ENCODE measurements at regions not wholly inside any gene's neighbourhood (a gene's known extent, or its start where the extent isn't known, plus 50 kb on each side); places are given as distances from the start of the nearest gene placed in this dataset.
A peak's percentile ranks its signal among the peaks of the same experiment; 100 is the strongest.

DNA sequence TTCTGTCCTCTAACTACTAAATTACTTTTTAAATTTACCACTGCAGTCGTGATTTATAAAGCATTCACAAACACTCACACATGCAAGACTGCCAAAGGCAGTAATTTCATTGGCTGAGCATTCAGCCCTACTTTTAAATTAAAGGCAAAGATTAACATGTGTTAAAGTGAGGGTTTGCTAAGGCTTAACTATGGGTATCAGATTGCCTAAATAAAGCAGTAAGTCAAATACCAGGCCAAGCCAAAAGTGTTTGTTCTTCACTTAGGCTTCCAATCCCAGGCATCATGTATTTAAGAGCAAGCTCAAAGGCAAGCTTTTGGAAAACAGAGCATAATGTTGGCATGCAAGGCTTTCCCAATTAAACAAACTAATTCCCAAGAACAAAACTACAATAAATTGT, 187.3 kb downstream of the SUCNR1 start:
- FAIRE-seq = no peak
- no peak for DNase-seq (ENCODE audit: insufficient read length, low spot score)

GRCh38 chr3:152061296-152061695, 187.9 kb downstream of the SUCNR1 start:
- FAIRE-seq (no peak), DNase-seq (ENCODE audit: insufficient read length, low spot score) (no peak)
- TF ChIP-seq PAX5 (IDR thresholded peaks at IDR 0.05; ENCODE audit: insufficient read depth, low read length, severe bottlenecking) (no peak), POLR2A (IDR thresholded peaks at IDR 0.05; ENCODE audit: low read depth, low read length) (no peak), POU2F2 (IDR thresholded peaks at IDR 0.05; ENCODE audit: low read depth, low read length) (no peak), POLR2AphosphoS5 (IDR thresholded peaks at IDR 0.05; ENCODE audit: low read depth, low read length) (no peak), TAF1 (IDR thresholded peaks at IDR 0.05; ENCODE audit: low read depth, low read length) (no peak), SPI1 (IDR thresholded peaks at IDR 0.05; ENCODE audit: low read depth, low read length) (no peak)

More for the DNA sequence above, 187.3 kb downstream of the SUCNR1 start:
- TF ChIP-seq POU2F2 (IDR thresholded peaks at IDR 0.05; ENCODE audit: low read depth, low read length) = no peak
- no peak for TF ChIP-seq PAX5 (IDR thresholded peaks at IDR 0.05; ENCODE audit: insufficient read depth, low read length, severe bottlenecking)
- TF ChIP-seq TAF1 (IDR thresholded peaks at IDR 0.05; ENCODE audit: low read depth, low read length) = no peak
- no peak for TF ChIP-seq POLR2A (IDR thresholded peaks at IDR 0.05; ENCODE audit: low read depth, low read length)
- no peak for TF ChIP-seq POLR2AphosphoS5 (IDR thresholded peaks at IDR 0.05; ENCODE audit: low read depth, low read length)
- TF ChIP-seq SPI1 (IDR thresholded peaks at IDR 0.05; ENCODE audit: low read depth, low read length) = no peak

GRCh38 chr3:152069871-152070270, 196.4 kb downstream of the SUCNR1 start:
- FAIRE-seq (no peak), DNase-seq (ENCODE audit: insufficient read length, low spot score) (no peak)
- no peak for TF ChIP-seq POLR2AphosphoS5 (IDR thresholded peaks at IDR 0.05; ENCODE audit: low read depth, low read length)
- TF ChIP-seq POU2F2 (IDR thresholded peaks at IDR 0.05; ENCODE audit: low read depth, low read length) = no peak
- no peak for TF ChIP-seq POLR2A (IDR thresholded peaks at IDR 0.05; ENCODE audit: low read depth, low read length)
- no peak for TF ChIP-seq SPI1 (IDR thresholded peaks at IDR 0.05; ENCODE audit: low read depth, low read length)
- no peak for TF ChIP-seq PAX5 (IDR thresholded peaks at IDR 0.05; ENCODE audit: insufficient read depth, low read length, severe bottlenecking)
- no peak for TF ChIP-seq TAF1 (IDR thresholded peaks at IDR 0.05; ENCODE audit: low read depth, low read length)

GRCh38 chr3:152071315-152071714, 197.4 kb upstream of the MBNL1 start:
- peak; percentile 28 for FAIRE-seq
- TF ChIP-seq SPI1 (IDR thresholded peaks at IDR 0.05; ENCODE audit: low read depth, low read length) (no peak), POLR2AphosphoS5 (IDR thresholded peaks at IDR 0.05; ENCODE audit: low read depth, low read length) (no peak), POLR2A (IDR thresholded peaks at IDR 0.05; ENCODE audit: low read depth, low read length) (no peak), TAF1 (IDR thresholded peaks at IDR 0.05; ENCODE audit: low read depth, low read length) (no peak), PAX5 (IDR thresholded peaks at IDR 0.05; ENCODE audit: insufficient read depth, low read length, severe bottlenecking) (no peak), POU2F2 (IDR thresholded peaks at IDR 0.05; ENCODE audit: low read depth, low read length) (no peak)
- no peak for DNase-seq (ENCODE audit: insufficient read length, low spot score)

DNA sequence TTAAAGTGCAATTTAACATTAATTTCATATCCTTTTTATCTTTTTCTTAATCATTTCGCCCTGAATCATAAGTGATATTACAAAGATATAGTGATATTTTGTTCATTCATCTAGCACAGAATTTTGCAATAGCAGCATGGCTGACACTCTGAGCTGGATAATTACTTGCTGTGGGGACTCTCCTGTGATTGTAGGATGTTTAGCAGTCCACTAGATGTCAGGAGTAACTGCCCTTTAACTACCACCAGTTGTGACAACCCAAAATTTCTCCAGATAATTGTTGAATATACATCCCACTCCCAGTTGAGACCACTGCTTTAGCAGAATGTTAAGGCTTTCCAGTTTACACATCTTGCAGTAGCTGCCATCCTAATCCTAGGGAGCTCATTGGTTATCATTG, 196.8 kb upstream of the MBNL1 start:
- DNase-seq (ENCODE audit: insufficient read length, low spot score) (no peak), FAIRE-seq (peak; percentile 66)
- TF ChIP-seq SPI1 (IDR thresholded peaks at IDR 0.05; ENCODE audit: low read depth, low read length) (no peak), POU2F2 (IDR thresholded peaks at IDR 0.05; ENCODE audit: low read depth, low read length) (no peak), TAF1 (IDR thresholded peaks at IDR 0.05; ENCODE audit: low read depth, low read length) (no peak), POLR2A (IDR thresholded peaks at IDR 0.05; ENCODE audit: low read depth, low read length) (no peak), POLR2AphosphoS5 (IDR thresholded peaks at IDR 0.05; ENCODE audit: low read depth, low read length) (no peak), PAX5 (IDR thresholded peaks at IDR 0.05; ENCODE audit: insufficient read depth, low read length, severe bottlenecking) (no peak)

DNA sequence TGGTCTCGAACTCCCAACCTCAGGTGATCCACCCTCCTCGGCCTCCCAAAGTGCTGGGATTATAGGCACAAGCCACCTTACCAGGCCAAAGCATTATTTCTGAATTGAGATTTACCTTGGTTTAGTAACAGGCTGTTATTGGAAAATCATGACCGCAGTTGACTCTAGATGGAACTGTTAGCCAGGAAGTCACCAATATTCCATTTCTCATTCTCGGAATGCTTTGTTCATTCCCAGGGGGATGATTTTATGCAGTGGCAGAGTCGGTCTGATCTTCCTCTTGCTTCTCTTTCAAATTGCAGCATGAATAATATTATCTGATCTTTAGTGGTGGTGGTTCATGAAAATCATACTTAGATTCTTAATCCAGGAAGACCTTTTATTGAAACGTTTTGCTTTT, 195.5 kb upstream of the MBNL1 start:
- DNase-seq (ENCODE audit: insufficient read length, low spot score) (no peak), FAIRE-seq (no peak)
- no peak for TF ChIP-seq POU2F2 (IDR thresholded peaks at IDR 0.05; ENCODE audit: low read depth, low read length)

DNA sequence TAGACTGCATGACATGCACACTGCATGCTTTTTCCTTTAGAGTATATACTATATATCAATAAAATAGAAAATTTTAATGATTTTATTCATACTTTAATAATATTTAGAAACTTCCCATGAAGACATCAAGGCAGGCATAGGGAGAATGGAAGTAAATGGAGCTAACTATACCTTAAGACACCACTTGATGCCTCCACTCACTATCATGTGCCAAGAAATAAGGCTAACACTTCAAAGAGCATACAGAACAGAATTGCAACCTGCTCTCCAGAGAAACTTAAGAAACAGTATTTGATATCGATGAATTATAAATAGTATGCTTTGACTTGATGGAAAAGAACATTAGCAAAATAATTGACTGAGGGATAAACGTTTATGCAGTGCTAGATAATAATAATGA, 192.6 kb upstream of the MBNL1 start:
- DNase-seq (ENCODE audit: insufficient read length, low spot score) (no peak), FAIRE-seq (no peak)
- TF ChIP-seq TAF1 (IDR thresholded peaks at IDR 0.05; ENCODE audit: low read depth, low read length) (no peak), POLR2AphosphoS5 (IDR thresholded peaks at IDR 0.05; ENCODE audit: low read depth, low read length) (no peak), POU2F2 (IDR thresholded peaks at IDR 0.05; ENCODE audit: low read depth, low read length) (no peak), SPI1 (IDR thresholded peaks at IDR 0.05; ENCODE audit: low read depth, low read length) (no peak), PAX5 (IDR thresholded peaks at IDR 0.05; ENCODE audit: insufficient read depth, low read length, severe bottlenecking) (no peak), POLR2A (IDR thresholded peaks at IDR 0.05; ENCODE audit: low read depth, low read length) (no peak)

GRCh38 chr3:152079980-152080379, 188.7 kb upstream of the MBNL1 start:
- DNase-seq (ENCODE audit: insufficient read length, low spot score) (no peak), FAIRE-seq (no peak)
- TF ChIP-seq POLR2A (IDR thresholded peaks at IDR 0.05; ENCODE audit: low read depth, low read length) = no peak
- TF ChIP-seq TAF1 (IDR thresholded peaks at IDR 0.05; ENCODE audit: low read depth, low read length) = no peak
- no peak for TF ChIP-seq SPI1 (IDR thresholded peaks at IDR 0.05; ENCODE audit: low read depth, low read length)
- TF ChIP-seq PAX5 (IDR thresholded peaks at IDR 0.05; ENCODE audit: insufficient read depth, low read length, severe bottlenecking) = no peak
- no peak for TF ChIP-seq POLR2AphosphoS5 (IDR thresholded peaks at IDR 0.05; ENCODE audit: low read depth, low read length)
- no peak for TF ChIP-seq POU2F2 (IDR thresholded peaks at IDR 0.05; ENCODE audit: low read depth, low read length)

GRCh38 chr3:152083135-152083534, 185.6 kb upstream of the MBNL1 start:
- DNase-seq (ENCODE audit: insufficient read length, low spot score) (no peak), FAIRE-seq (no peak)
- TF ChIP-seq PAX5 (IDR thresholded peaks at IDR 0.05; ENCODE audit: insufficient read depth, low read length, severe bottlenecking) = no peak
- TF ChIP-seq SPI1 (IDR thresholded peaks at IDR 0.05; ENCODE audit: low read depth, low read length) = no peak
- TF ChIP-seq POU2F2 (IDR thresholded peaks at IDR 0.05; ENCODE audit: low read depth, low read length) = no peak

GRCh38 chr3:152084441-152085158, 184.1 kb upstream of the MBNL1 start:
- DNase-seq (ENCODE audit: insufficient read length, low spot score) = no peak
- TF ChIP-seq TAF1 (IDR thresholded peaks at IDR 0.05; ENCODE audit: low read depth, low read length) (no peak), POU2F2 (IDR thresholded peaks at IDR 0.05; ENCODE audit: low read depth, low read length) (no peak), PAX5 (IDR thresholded peaks at IDR 0.05; ENCODE audit: insufficient read depth, low read length, severe bottlenecking) (no peak), SPI1 (IDR thresholded peaks at IDR 0.05; ENCODE audit: low read depth, low read length) (no peak), POLR2A (IDR thresholded peaks at IDR 0.05; ENCODE audit: low read depth, low read length) (no peak), POLR2AphosphoS5 (IDR thresholded peaks at IDR 0.05; ENCODE audit: low read depth, low read length) (no peak)
- no peak for FAIRE-seq

Data from GM12891 (cell line).